Fibroblast of the aortic adventitia (primary cell): ENCODE measurements at regions not wholly inside any gene's neighbourhood (a gene's known extent, or its start where the extent isn't known, plus 50 kb on each side); places are given as distances from the start of the nearest gene placed in this dataset.

Experiments used
- DNase-seq: peaks from one replicate; pipeline ENCODE4 v3.0.0-alpha.2; 2010; ENCODE audit warnings: low read depth
- H3K4me3 ChIP-seq: 2 replicates; pipeline ENCODE4 v1.5.1; 2011; ENCODE audit warnings: low read depth, mild to moderate bottlenecking, control low read depth, low read length, moderate library complexity
- TF ChIP-seq, protein P1 (sequence below): IDR thresholded peaks from 2 replicates; pipeline ENCODE4 v1.5.1; 2011; ENCODE audit warnings: mild to moderate bottlenecking, low read length, control low read depth, inconsistent platforms; ENCODE audit not compliant: insufficient read depth

DNA sequence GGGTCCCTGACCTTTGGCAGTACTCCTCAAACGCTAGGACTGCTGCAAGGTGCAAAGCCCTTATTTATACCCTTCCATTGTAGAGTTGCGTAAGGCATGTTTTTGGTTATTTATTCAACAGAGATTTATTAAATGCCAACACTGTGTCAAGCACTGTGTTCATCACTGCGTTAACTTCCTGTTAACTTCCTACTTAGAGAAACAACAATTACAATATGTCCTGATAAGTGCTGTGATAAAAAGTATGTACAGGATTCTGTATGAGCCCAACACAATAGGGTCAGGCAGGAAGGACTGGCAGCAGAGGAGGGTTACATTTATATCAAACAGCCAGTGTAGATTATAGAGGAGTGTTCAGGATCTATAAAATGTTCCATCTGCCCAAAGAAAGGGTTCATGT, 812.8 kb upstream of the API5 start:
- DNase-seq = no peak
- TF ChIP-seq, protein P1, sequence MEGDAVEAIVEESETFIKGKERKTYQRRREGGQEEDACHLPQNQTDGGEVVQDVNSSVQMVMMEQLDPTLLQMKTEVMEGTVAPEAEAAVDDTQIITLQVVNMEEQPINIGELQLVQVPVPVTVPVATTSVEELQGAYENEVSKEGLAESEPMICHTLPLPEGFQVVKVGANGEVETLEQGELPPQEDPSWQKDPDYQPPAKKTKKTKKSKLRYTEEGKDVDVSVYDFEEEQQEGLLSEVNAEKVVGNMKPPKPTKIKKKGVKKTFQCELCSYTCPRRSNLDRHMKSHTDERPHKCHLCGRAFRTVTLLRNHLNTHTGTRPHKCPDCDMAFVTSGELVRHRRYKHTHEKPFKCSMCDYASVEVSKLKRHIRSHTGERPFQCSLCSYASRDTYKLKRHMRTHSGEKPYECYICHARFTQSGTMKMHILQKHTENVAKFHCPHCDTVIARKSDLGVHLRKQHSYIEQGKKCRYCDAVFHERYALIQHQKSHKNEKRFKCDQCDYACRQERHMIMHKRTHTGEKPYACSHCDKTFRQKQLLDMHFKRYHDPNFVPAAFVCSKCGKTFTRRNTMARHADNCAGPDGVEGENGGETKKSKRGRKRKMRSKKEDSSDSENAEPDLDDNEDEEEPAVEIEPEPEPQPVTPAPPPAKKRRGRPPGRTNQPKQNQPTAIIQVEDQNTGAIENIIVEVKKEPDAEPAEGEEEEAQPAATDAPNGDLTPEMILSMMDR = no peak
- H3K4me3 ChIP-seq = no peak overlapping the region

GRCh38 chr11:42502151-42502550, 809.6 kb upstream of the API5 start:
- no peak overlapping the region for H3K4me3 ChIP-seq
- TF ChIP-seq, protein P1 = no peak
- no peak for DNase-seq

DNA sequence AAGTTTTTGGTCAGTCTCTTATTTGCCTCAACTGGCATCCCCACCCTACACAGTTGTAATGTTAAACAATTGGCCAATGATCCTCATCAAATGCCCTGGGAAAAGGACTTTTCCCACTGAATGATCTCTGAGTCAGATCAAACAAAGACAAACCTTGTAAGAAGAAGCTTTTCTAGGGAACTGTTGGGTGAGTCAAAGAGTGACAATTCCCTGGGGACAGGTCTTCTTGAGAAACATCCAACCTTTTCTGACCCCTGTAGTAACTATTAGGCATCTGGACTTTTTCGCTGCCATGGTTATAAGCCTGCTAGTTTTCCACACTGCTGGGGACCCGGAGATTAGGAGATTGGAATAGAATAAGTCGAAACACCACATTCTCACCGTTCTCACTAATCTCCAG, 789.8 kb upstream of the API5 start:
- TF ChIP-seq, protein P1 = no peak
- peak; percentile 5 for DNase-seq
- H3K4me3 ChIP-seq = no peak overlapping the region

GRCh38 chr11:42524534-42525227, 787.1 kb upstream of the API5 start:
- TF ChIP-seq, protein P1 = peak; percentile 59

DNA sequence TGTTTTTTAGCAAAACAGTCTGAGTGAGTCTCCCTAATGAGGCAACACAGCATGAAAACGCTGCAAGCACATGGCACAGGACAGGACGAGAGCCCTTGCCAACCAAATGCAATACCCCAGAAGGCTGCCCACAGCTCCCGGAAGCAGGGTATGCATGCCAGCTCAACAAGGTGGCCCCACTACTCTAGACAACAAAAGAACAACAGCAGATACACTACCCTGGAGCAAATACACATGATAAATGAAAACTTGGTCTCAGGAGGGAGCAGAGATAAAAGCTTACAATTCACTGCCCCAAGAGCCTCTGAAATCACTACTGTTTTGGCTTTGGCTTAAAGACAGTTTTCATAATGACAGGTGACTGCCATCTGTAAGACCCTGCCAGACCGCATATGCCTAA, 785.4 kb upstream of the API5 start:
- TF ChIP-seq, protein P1 = no peak
- DNase-seq = no peak
- no peak overlapping the region for H3K4me3 ChIP-seq

More at GRCh38 chr11:42524534-42525227, 787.1 kb upstream of the API5 start:
- peak; percentile 54 for DNase-seq
- no peak overlapping the region for H3K4me3 ChIP-seq

GRCh38 chr11:42528471-42528870, 783.3 kb upstream of the API5 start:
- TF ChIP-seq, protein P1 = no peak

DNA sequence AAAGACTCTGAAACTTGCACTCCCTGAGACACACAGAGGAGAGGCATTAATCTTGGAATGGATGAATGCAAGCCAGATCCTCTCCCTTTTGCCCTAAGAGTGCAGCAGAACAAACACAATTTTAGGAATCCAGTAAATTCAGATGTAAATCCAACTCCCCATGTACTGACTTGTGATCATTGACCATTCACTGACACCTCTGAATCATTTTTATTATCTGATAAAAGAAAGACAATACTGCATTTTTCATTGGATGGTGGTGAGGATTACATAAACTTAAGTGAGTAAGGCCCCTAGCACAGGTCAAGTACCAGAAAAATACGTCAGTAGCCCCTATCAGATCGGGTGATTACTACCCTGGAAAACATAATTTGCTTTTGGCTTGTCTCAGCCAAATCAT, 782.9 kb upstream of the API5 start:
- no peak for DNase-seq
- no peak overlapping the region for H3K4me3 ChIP-seq
- TF ChIP-seq, protein P1 = no peak

More at GRCh38 chr11:42528471-42528870, 783.3 kb upstream of the API5 start:
- H3K4me3 ChIP-seq = no peak overlapping the region
- DNase-seq = no peak
